PC-3 (cell line): ENCODE measurements at regions not wholly inside any gene's neighbourhood (a gene's known extent, or its start where the extent isn't known, plus 50 kb on each side); places are given as distances from the start of the nearest gene placed in this dataset.

Experiments used
- EZH2 ChIP-seq: fragments of 300-600 bp; sonication (generic); IDR thresholded peaks from one replicate; pipeline ENCODE4 v1.6.1; 2017; ENCODE audit warnings: antibody characterized with exemption, mild to moderate bottlenecking, low read length; ENCODE audit not compliant: unreplicated experiment
- EZH2phosphoT487 ChIP-seq: fragments of 300-600 bp; sonication (generic); IDR thresholded peaks from 2 replicates; pipeline ENCODE4 v1.6.1; 2018; ENCODE audit warnings: mild to moderate bottlenecking, antibody characterized with exemption, low read length, borderline replicate concordance
- TF ChIP-seq, protein P1 (sequence below): fragments of 300-600 bp; sonication (generic); conservative IDR thresholded peaks from 2 replicates; pipeline ENCODE4 v1.5.1; 2017; ENCODE audit warnings: antibody characterized with exemption, low read depth, mild to moderate bottlenecking, low read length

DNA sequence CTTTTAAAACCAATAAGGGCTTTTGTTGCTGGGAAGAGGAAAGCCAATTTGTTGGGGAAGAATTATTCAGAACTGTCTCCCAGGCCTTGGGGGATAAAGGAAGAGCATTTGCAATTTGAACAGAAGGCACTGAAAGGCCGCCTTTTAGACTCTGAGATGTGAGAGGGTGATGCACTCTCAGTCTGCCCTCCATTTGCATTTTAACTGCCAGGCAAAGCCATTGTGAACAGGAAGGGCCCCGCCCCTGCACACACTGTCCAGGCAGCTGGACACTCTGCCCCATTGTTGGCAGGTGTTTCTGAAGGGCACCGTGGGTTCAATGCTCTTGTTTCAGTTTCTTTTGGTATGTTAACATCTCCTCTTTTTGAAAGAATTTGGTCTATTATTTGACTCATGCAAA is 169.5 kb upstream of the COPS8 start:
- TF ChIP-seq, protein P1, sequence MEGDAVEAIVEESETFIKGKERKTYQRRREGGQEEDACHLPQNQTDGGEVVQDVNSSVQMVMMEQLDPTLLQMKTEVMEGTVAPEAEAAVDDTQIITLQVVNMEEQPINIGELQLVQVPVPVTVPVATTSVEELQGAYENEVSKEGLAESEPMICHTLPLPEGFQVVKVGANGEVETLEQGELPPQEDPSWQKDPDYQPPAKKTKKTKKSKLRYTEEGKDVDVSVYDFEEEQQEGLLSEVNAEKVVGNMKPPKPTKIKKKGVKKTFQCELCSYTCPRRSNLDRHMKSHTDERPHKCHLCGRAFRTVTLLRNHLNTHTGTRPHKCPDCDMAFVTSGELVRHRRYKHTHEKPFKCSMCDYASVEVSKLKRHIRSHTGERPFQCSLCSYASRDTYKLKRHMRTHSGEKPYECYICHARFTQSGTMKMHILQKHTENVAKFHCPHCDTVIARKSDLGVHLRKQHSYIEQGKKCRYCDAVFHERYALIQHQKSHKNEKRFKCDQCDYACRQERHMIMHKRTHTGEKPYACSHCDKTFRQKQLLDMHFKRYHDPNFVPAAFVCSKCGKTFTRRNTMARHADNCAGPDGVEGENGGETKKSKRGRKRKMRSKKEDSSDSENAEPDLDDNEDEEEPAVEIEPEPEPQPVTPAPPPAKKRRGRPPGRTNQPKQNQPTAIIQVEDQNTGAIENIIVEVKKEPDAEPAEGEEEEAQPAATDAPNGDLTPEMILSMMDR: no peak
- no peak for TF ChIP-seq EZH2phosphoT487
- TF ChIP-seq EZH2: no peak
